HG02938 (cell line): ENCODE measurements at regions not wholly inside any gene's neighbourhood (a gene's known extent, or its start where the extent isn't known, plus 50 kb on each side); places are given as distances from the start of the nearest gene placed in this dataset.
"Not testable (repeated sequence)": the region's sequence is repeated elsewhere in the genome, so short reads cannot be mapped to it uniquely, and the experiment has no call there.

Source experiments
- ATAC-seq: cut with Tn5 transposase; IDR thresholded peaks from one replicate; pipeline ENCODE4 v1.9.1; 2021; ENCODE audit warnings: mild to moderate bottlenecking, moderate library complexity; ENCODE audit not compliant: unreplicated experiment

- ATAC-seq = no peak
Measured at GRCh38 chr2:216989340-216990129, 129.7 kb upstream of the TNP1 start.

GRCh38 chr2:216987252-216987821, 127.5 kb upstream of the TNP1 start:
- no peak for ATAC-seq

GRCh38 chr2:216985658-216986141, 125.8 kb upstream of the TNP1 start:
- no peak for ATAC-seq

- ATAC-seq = no peak
Measured at GRCh38 chr2:216984937-216985336, 125.1 kb upstream of the TNP1 start.

GRCh38 chr2:216981951-216982350, 122.1 kb upstream of the TNP1 start:
- ATAC-seq = not testable (repeated sequence)

- not testable (repeated sequence) for ATAC-seq
Measured at GRCh38 chr2:216980510-216980909, 120.6 kb upstream of the TNP1 start.

GRCh38 chr2:216974321-216975302, 114.7 kb upstream of the TNP1 start:
- no peak for ATAC-seq

GRCh38 chr2:216971593-216971992, 111.7 kb upstream of the TNP1 start:
- no peak for ATAC-seq

GRCh38 chr2:216970359-216970915, 110.6 kb upstream of the TNP1 start:
- no peak for ATAC-seq

- no peak for ATAC-seq
Measured at GRCh38 chr2:216967889-216968288, 108.0 kb upstream of the TNP1 start.

GRCh38 chr2:216960671-216961268, 100.9 kb upstream of the TNP1 start:
- ATAC-seq = no peak

- no peak for ATAC-seq
Measured at GRCh38 chr2:216959433-216959832, 99.6 kb upstream of the TNP1 start.

GRCh38 chr2:216956820-216957493, 97.1 kb upstream of the TNP1 start:
- no peak for ATAC-seq

GRCh38 chr2:216951171-216951570, 91.3 kb upstream of the TNP1 start:
- ATAC-seq = no peak

GRCh38 chr2:216950547-216950946, 90.7 kb upstream of the TNP1 start:
- no peak for ATAC-seq

GRCh38 chr2:216949700-216950413, 90.0 kb upstream of the TNP1 start:
- no peak for ATAC-seq

- no peak for ATAC-seq
Measured at GRCh38 chr2:216947055-216947454, 87.2 kb upstream of the TNP1 start.

GRCh38 chr2:216944733-216945132, 84.9 kb upstream of the TNP1 start:
- no peak for ATAC-seq

GRCh38 chr2:216943109-216943508, 83.2 kb upstream of the TNP1 start:
- no peak for ATAC-seq
